NCI-H2227 (cell line): ENCODE measurements at regions not wholly inside any gene's neighbourhood (a gene's known extent, or its start where the extent isn't known, plus 50 kb on each side); places are given as distances from the start of the nearest gene placed in this dataset.
A peak's percentile ranks its signal among the peaks of the same experiment; 100 is the strongest.

Experiments
- DNase-seq: peaks from one replicate; lab custom pipeline; 2025; ENCODE audit not compliant: unreplicated experiment; lab: John Stamatoyannopoulos, UW

GRCh38 chr1:187415065-187415464, 586.3 kb downstream of the PLA2G4A start:
- no peak for DNase-seq

DNA sequence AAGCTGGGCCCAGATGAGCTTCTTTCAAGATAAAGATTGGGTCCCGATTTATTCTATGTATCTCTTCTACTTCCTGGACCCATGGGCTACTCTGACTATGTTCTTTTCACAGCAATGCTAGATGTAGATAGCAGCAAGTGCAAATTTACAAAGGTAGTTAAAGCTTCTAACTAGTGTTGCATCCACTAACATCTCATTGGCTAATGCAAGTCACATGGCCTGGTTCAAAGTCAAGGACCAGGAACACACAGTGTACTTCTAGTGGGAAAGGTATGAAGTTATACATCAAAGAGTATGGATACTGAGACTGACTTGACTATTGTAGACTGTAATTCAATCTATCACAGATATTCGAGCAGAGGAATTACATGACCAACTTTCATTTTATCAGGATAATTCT, 588.8 kb downstream of the PLA2G4A start:
- no peak for DNase-seq

DNA sequence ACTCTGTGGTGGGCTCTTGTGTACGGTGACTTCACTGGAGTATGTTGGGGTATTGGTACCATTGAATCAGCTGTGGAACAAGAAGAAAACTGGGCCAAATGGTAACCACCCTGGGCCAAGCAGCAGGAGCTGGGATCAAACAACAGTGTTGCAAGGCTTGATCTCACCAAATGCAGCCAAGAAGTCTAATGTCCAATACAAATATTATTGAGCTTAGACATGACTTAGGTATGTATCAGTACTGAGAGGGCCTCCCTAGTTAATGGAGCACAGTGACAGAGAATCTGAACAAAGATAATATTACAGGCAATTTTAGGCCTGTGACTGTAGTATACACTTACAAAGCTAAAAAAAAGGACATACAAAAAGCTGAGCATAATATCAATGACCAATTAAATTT, 604.8 kb downstream of the PLA2G4A start:
- no peak for DNase-seq

- no peak for DNase-seq
Measured at GRCh38 chr1:187442603-187443002, 613.9 kb downstream of the PLA2G4A start.

- DNase-seq, result no peak
Measured at GRCh38 chr1:187443939-187444338, 615.2 kb downstream of the PLA2G4A start.

DNA sequence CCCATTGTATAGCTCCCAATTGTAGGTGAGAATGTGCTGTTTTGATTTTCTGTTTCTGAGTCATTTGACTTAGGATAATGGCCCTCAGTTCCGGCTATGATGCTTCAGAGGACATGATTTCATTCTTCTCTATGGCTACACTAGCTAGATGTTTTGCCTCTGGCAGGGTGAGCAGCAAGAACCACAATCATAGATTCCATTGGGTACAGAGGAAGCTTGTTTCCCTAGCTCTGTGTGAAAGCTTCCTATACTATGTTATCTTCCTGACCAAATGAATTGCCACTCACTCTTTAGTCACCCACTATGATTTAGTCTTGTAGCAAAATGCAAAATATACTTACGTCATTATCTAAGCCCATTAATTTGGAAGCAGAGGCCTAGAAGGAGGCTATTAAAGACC, 616.3 kb downstream of the PLA2G4A start:
- no peak for DNase-seq

DNA sequence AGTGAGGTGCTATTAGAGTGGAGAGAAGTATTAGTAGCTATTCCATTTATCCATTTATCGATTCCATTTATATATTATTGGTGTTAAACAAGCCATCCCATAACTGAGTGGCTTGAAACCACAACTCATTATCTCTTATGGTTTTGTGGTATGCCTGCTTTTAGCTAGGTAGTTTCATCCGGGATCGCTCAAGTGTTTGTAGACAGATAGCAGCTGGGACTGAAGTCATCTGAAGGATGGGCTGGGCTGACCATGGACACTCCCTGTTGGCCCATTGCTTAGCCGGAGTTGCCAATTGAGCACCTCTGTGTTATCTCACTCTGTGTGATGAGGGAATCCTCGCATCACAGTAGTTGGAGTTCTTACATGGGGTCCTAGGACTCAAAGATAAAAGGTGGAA, 622.5 kb downstream of the PLA2G4A start:
- no peak for DNase-seq

DNA sequence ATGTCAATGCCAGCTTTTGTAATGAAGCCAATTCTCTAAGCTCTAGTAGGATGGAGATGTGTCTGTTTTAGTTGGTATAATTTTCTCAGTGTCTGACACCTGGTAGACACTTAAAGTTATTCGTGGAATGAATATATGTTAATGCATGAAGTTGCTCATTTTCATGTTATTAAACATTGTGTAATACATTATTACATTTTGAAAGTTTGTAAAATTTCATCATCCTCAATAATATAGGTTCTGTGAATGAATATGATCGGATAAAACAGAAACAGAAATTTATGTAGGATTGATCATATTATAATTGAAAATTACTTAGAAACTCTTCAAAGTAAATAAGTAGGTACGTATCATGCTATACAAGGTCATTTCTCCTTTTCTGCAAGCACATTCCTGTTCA, 625.3 kb downstream of the PLA2G4A start:
- no peak for DNase-seq

- no peak for DNase-seq
Measured at GRCh38 chr1:187456446-187456845, 627.7 kb downstream of the PLA2G4A start.

GRCh38 chr1:187460093-187460492, 631.3 kb downstream of the PLA2G4A start:
- DNase-seq, result peak; percentile 54

DNA sequence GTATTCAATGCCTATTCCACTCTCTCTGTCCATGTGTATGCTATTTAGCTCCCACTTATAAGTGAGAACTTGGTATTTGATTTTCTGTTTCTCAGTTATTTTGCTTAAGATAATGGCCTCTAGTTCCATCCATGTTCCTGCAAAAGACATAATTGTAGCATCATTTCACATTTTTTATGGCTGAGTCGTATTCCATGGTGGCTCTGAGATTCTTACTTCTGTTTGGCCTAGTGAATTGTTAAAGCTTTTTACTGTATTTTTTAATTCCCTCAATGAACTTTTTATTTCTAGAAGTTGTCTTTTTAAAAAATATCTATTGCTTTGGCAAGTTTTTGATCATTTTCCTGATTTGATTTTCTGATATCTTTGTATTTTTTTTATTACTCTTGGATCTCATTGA, 635.6 kb downstream of the PLA2G4A start:
- no peak for DNase-seq

DNA sequence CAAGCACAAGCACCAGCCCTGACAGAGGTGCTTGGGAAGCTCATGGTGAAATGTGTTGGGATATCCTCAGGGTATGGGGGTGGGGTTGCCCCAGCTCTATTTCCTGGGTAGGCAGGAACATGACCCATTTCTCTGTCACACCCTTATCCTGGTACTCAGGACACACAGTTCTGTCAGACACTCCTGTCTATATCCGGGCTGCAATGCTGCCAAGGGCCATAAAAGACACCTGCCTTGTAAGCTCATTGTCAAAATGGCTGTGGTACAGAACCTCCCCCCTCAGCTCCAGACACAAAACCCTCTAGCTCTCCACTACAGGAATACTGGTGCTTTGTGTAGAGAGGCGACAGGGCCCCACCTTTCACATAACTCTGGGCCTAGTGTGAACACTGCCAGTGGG, 636.7 kb downstream of the PLA2G4A start:
- DNase-seq, result no peak

DNA sequence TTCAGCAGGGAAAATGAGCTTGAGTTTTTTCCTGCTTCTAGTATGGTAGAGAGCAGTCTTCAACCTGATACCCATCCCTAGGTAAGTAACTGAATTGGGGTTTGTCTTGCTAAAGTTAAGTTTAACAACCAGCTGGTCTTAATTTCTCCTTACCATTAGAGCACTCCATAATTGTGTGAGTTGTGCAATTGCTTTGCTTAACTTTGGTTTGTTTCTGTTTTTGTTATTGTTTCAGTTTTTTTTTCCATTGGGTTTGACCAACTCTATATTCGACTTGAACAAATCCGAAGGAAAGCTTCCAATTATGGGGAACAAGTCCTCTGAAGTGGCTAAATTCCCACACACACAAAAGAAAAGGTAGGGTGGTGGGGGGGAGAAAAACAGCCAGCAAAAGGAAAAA, 641.1 kb downstream of the PLA2G4A start:
- DNase-seq, result no peak

DNA sequence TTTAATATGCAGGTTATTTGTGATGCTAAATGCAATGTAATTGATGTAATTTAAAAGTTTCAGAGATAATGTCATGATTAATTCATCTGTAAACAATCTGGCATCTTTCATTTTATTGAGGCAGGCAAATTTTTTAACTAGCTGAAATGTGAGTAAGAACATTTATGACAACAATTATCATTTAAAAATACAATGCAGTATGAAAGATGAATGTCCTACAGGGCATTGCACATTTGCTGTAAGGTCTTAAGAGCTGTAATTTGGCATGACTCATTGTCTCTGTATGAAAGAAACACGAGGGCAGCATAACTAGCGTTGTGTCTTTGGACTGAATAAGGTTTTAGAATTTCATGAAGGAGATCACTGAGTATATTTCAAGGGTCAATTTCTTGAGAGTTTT, 642.8 kb downstream of the PLA2G4A start:
- peak; percentile 60 for DNase-seq

DNA sequence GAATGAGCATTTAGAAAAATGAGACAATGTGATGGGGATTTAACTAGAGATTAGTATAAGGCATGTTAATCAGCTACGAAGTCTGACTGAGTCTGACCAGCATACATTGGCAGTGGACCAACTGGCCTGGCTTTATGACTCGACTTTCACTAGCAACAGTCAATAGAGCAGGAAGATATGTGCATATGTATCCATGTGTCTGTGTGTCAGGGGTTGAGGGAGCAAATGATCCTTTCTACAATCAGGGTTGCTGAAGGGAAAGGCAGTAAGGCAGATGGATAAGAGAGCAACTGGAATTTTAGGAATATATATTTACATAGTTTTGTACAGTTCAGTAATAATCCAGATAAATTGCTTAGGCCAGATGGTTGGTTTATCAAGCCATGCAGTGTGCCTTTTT, 645.6 kb downstream of the PLA2G4A start:
- DNase-seq, result no peak

- no peak for DNase-seq
Measured at GRCh38 chr1:187476671-187477070, 647.9 kb downstream of the PLA2G4A start.

- no peak for DNase-seq
Measured at GRCh38 chr1:187477103-187477502, 648.4 kb downstream of the PLA2G4A start.

DNA sequence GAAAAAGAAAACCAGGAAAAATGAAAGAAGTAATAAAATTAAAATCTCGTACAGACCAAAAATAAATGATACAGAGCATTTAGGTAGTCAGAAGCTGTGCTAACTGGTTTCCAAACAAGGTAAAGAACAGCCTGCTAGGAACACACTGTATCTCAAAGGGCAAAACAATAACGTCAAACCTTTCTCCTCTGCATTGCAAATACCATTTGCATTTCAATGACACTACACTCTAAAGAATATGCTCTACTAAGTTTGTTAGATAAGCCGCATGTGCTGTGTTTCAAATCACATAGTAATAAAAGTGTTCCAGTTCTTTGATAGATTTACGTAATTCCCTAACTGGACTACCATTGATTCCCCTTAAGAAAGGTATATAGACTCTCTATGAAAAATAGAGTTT, 648.8 kb downstream of the PLA2G4A start:
- no peak for DNase-seq

GRCh38 chr1:187481581-187482148, 652.9 kb downstream of the PLA2G4A start:
- no peak for DNase-seq

- DNase-seq, result no peak
Measured at GRCh38 chr1:187490266-187490665, 661.5 kb downstream of the PLA2G4A start.

DNA sequence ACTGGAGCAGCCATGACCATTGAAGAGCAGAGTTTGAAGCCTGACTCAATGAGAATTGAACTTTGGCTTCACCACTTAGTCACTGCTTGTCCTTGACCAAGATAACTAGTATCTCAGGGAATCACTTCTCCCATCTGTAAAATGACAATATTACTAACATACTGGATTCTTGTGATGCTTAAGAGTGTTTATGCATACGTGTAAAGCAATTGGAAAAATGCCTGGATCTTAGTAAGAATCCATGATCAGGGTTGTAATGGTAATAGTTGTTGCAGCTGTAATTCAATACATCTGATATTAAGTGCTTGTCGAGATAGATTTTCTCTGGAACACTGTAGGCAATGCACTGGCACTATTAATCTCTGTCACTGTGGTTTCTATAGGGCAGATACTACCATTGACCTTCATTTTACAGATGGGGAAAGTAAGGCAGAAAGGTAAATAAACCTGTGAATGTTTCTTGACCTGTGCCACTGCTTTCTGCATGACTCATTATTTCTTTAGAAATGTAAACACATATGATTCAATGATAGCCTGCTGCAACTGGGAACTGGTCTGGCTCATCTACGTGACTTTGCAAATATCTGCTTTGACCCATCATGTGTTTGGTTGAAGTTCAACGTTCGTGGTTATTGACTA, 662.5 kb downstream of the PLA2G4A start:
- no peak for DNase-seq

DNA sequence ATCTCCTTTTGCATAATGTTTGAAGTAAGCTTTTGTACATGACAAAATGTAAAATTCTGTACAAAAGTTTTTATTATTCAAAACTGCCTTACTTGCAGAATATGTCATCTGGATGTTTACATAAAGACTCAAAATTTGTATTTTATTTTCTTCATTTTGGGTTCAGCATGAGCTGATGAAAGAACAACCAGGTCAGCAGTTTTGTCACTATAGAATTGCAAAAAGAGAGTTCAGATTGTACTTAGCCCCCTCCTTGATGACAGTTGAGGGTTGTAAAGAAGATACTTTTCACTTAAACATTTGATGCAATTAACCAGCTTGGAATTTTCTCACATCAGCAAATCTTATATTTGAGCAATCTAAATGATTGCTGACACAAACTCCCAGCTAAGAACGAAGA, 669.3 kb downstream of the PLA2G4A start:
- DNase-seq, result no peak

GRCh38 chr1:187504779-187505178, 676.0 kb downstream of the PLA2G4A start:
- DNase-seq, result no peak
